ENCODE measurements at regions not wholly inside any gene's neighbourhood (a gene's known extent, or its start where the extent isn't known, plus 50 kb on each side); places are given as distances from the start of the nearest gene placed in this dataset.

- TF ChIP-seq CHD7 (IDR thresholded peaks at IDR 0.05; ENCODE audit: insufficient replicate concordance, low read length), result no peak
- TF ChIP-seq SIX5 (IDR thresholded peaks at IDR 0.05; ENCODE audit: low read depth, low read length), result no peak
- TF ChIP-seq RFX5 (IDR thresholded peaks at IDR 0.05; ENCODE audit: borderline replicate concordance, low read depth, low read length), result no peak
- no peak for TF ChIP-seq CBX5 (IDR thresholded peaks at IDR 0.05; ENCODE audit: low read depth, low read length)
- TF ChIP-seq TAF1 (IDR thresholded peaks at IDR 0.05; ENCODE audit: low read depth, low read length), result no peak
- TF ChIP-seq SAP30 (IDR thresholded peaks at IDR 0.05; ENCODE audit: insufficient read depth, insufficient replicate concordance, low read length), result no peak
- TF ChIP-seq SIN3A (conservative IDR thresholded peaks at IDR 0.05 in 1 of 2, IDR thresholded peaks at IDR 0.05 in 1 of 2; ENCODE audit: low read depth in 1 of 2, low read length in 2 of 2), result no peak
Measured at GRCh38 chr7:94216944-94217461, 177.7 kb upstream of the COL1A2 start (continued).

Measured in H1 (cell line).